HG03135 (cell line): ENCODE measurements at regions not wholly inside any gene's neighbourhood (a gene's known extent, or its start where the extent isn't known, plus 50 kb on each side); places are given as distances from the start of the nearest gene placed in this dataset.
A peak's percentile ranks its signal among the peaks of the same experiment; 100 is the strongest.
"Not testable (repeated sequence)": the region's sequence is repeated elsewhere in the genome, so short reads cannot be mapped to it uniquely, and the experiment has no call there.

ENCODE experiments used
- ATAC-seq: cut with Tn5 transposase; IDR thresholded peaks from one replicate; pipeline ENCODE4 v1.9.1; 2021; ENCODE audit warnings: mild to moderate bottlenecking, moderate library complexity; ENCODE audit not compliant: unreplicated experiment

GRCh38 chr16:72604375-72604774, 432.4 kb upstream of the PMFBP1 start:
- ATAC-seq, result no peak

GRCh38 chr16:72602499-72602898, 430.5 kb upstream of the PMFBP1 start:
- ATAC-seq, result no peak

GRCh38 chr16:72598696-72599095, 426.7 kb upstream of the PMFBP1 start:
- ATAC-seq, result no peak

GRCh38 chr16:72597938-72598337, 426.0 kb upstream of the PMFBP1 start:
- no peak for ATAC-seq

- no peak for ATAC-seq
Observed at GRCh38 chr16:72596373-72596772, 424.4 kb upstream of the PMFBP1 start.

- ATAC-seq, result peak; percentile 75
Observed at GRCh38 chr16:72590151-72590937, 418.4 kb upstream of the PMFBP1 start.

GRCh38 chr16:72588551-72588950, 416.6 kb upstream of the PMFBP1 start:
- no peak for ATAC-seq

- ATAC-seq, result not testable (repeated sequence)
Observed at GRCh38 chr16:72578061-72578460, 406.1 kb upstream of the PMFBP1 start.

GRCh38 chr16:72576189-72576588, 404.2 kb upstream of the PMFBP1 start:
- ATAC-seq, result no peak

- ATAC-seq, result no peak
Observed at GRCh38 chr16:72569677-72570076, 397.7 kb upstream of the PMFBP1 start.

- ATAC-seq, result no peak
Observed at GRCh38 chr16:72568502-72568901, 396.5 kb upstream of the PMFBP1 start.

GRCh38 chr16:72566174-72566573, 394.2 kb upstream of the PMFBP1 start:
- ATAC-seq, result no peak

GRCh38 chr16:72565106-72565505, 393.2 kb upstream of the PMFBP1 start:
- no peak for ATAC-seq

- ATAC-seq, result no peak
Observed at GRCh38 chr16:72560617-72561016, 388.7 kb upstream of the PMFBP1 start.

GRCh38 chr16:72558501-72558900, 386.5 kb upstream of the PMFBP1 start:
- ATAC-seq, result no peak

- no peak for ATAC-seq
Observed at GRCh38 chr16:72554935-72555334, 383.0 kb upstream of the PMFBP1 start.

- ATAC-seq, result no peak
Observed at GRCh38 chr16:72552654-72553053, 380.7 kb upstream of the PMFBP1 start.

- ATAC-seq, result no peak
Observed at GRCh38 chr16:72551649-72552048, 379.7 kb upstream of the PMFBP1 start.

- no peak for ATAC-seq
Observed at GRCh38 chr16:72549878-72550277, 377.9 kb upstream of the PMFBP1 start.

GRCh38 chr16:72542102-72542501, 370.1 kb upstream of the PMFBP1 start:
- ATAC-seq, result no peak

- ATAC-seq, result no peak
Observed at GRCh38 chr16:72537664-72538063, 365.7 kb upstream of the PMFBP1 start.

- ATAC-seq, result no peak
Observed at GRCh38 chr16:72536723-72537435, 364.9 kb upstream of the PMFBP1 start.
